HL-60 (cell line): ENCODE measurements at regions not wholly inside any gene's neighbourhood (a gene's known extent, or its start where the extent isn't known, plus 50 kb on each side); places are given as distances from the start of the nearest gene placed in this dataset.

Source experiments
- CTCF ChIP-seq: IDR thresholded peaks from one replicate; pipeline ENCODE4 v1.5.1; 2011; ENCODE audit warnings: low read length, control low read depth, inconsistent platforms; ENCODE audit not compliant: insufficient read depth
- GABPA ChIP-seq: IDR thresholded peaks from 2 replicates; pipeline ENCODE4 v1.6.1; 2012; ENCODE audit warnings: low read depth

DNA sequence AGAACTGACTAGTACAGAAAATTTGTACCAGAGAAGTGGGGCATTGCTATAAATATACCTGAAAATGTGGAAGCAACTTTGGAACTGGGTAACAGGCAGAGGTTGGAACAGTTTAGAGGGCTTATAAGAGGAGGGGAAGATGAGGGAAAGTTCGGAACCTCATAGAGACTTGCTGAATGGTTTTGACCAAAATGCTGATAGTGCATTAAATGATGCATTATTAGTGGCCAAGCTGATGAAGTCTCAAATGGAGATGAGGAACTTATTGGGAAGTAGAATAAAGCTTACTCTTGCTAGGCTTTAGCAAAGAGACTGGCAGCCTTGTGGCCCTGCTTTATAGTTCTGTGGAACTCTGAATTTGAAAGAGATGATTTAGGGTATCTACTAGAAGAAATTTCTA is 189.8 kb downstream of the FGF10 start:
- TF ChIP-seq CTCF, result no peak
- no peak for TF ChIP-seq GABPA
